Heart left ventricle (tissue), 16 donors: ENCODE measurements at regions not wholly inside any gene's neighbourhood (a gene's known extent, or its start where the extent isn't known, plus 50 kb on each side); places are given as distances from the start of the nearest gene placed in this dataset.

ENCODE experiments used
- ATAC-seq, 4 donors: fragments of 200-7000 bp; cut with Tn5 transposase; one replicate each; pipeline ENCODE4 v1.9.1; 2020 to 2022; ENCODE audit warnings: moderate library complexity in 4 of 4, mild to moderate bottlenecking in 3 of 4, moderate number of reproducible peaks in 1 of 4
- DNase-seq, 5 donors: peaks; one replicate each; pipeline ENCODE4 v3.0.0-alpha.2; 2020
- H3K27ac ChIP-seq, 12 donors: fragments of 200-600 bp; sonication (generic) in 4 of 12; one replicate each; pipeline versions ENCODE4 v1.5.0 to v1.8.0; 2016 to 2022; ENCODE audit warnings: mild to moderate bottlenecking in 2 of 12
- H3K27me3 ChIP-seq, 9 donors: fragments of 200-600 bp; sonication (generic) in 2 of 9; one replicate each; pipeline versions ENCODE4 v1.5.1 to v1.8.0; 2016 to 2022; ENCODE audit warnings: mild to moderate bottlenecking in 3 of 9
- H3K36me3 ChIP-seq, 9 donors: fragments of 200-600 bp; sonication (generic) in 2 of 9; one replicate each; pipeline versions ENCODE4 v1.5.0 to v1.8.0; 2018 to 2022; ENCODE audit warnings: mild to moderate bottlenecking in 2 of 9
- H3K4me1 ChIP-seq, 12 donors: fragments of 200-600 bp; sonication (generic) in 4 of 12; one replicate each; pipeline versions ENCODE4 v1.5.0 to v1.8.0; 2016 to 2022; ENCODE audit warnings: mild to moderate bottlenecking in 3 of 12
- H3K4me3 ChIP-seq, 12 donors: fragments of 200-600 bp; sonication (generic) in 4 of 12; one replicate each; pipeline versions ENCODE4 v1.5.0 to v1.8.0; 2017 to 2022; ENCODE audit warnings: mild to moderate bottlenecking in 9 of 12, moderate library complexity in 4 of 12
- H3K9me3 ChIP-seq, 12 donors: fragments of 200-600 bp; sonication (generic) in 4 of 12; one replicate each; pipeline versions ENCODE4 v1.5.0 to v1.8.0; 2016 to 2022; ENCODE audit warnings: mild to moderate bottlenecking in 1 of 12
- POLR2A ChIP-seq, 2 donors: fragments of 450-650 bp; IDR thresholded peaks; one replicate each; pipeline ENCODE4 v1.6.1; 2017; ENCODE audit warnings: antibody characterized with exemption in 2 of 2, mild to moderate bottlenecking in 2 of 2, moderate library complexity in 2 of 2
- WGBS, 4 donors: extraction: QIAGEN DNeasy Blood & Tissue Kit in 2 of 4; methylation state at CpG; one replicate each; pipeline versions ENCODE4 v1.1.5 to v1.1.7; 2013 to 2018; 5-methylcytosine and 5-hydroxymethylcytosine counted together
- intact Hi-C, 10 donors: fragments of 100-400 bp; cut with DNase I; formaldehyde crosslinking; loops; one replicate each; pipeline versions ENCODE4 v1.11.1 to v1.14.2; 2022
- TF ChIP-seq, protein P1 (sequence below), 12 donors: fragments of 200-600 bp; sonication (generic) in 4 of 12; IDR thresholded peaks; one replicate each; pipeline versions ENCODE4 v1.5.0 to v1.8.0; 2018 to 2022; ENCODE audit warnings: antibody characterized with exemption in 12 of 12, mild to moderate bottlenecking in 5 of 12
- donor health status: ischemic (EF 13 %, LVEDD 7.1; RV severe dilation, severe dysfunction).
- donor health status: healthy with polysubstance abuse.
- donor health status: DM: no; HTN: yes; CAD: no.
- donor health status: DM: no; HTN: no; CAD: no.
- donor health status: ischemic (EF 25% LVEDD 6.9; RV normal size, moderate dysfunction).
- donor health status: ischemic (EF 25% LVEDD 5.7; RV mildly dilated, moderate dysfunction).
- donor health status: healthy.
- donor health status: DM: yes; HTN: yes; CAD: no.
- donor health status: ischemic (EF 35%, LVEDD 5.7; RV mildly dilated, moderate dysfunction).
- donor health status: nonischemic (EF 11% LVEDD 7.7; RV severe dilation, severe dysfunction).
- donor health status: DM: yes; HTN: yes; CAD: no.
- donor health status: PGD.
- donor health status: ischemic (EF 29% LVEDD 5.4; RV normal size, mild dysfunction).
- donor health status: nonischemic (EF 23%, LVEDD 6.1; RV moderate dilation, normal function).

DNA sequence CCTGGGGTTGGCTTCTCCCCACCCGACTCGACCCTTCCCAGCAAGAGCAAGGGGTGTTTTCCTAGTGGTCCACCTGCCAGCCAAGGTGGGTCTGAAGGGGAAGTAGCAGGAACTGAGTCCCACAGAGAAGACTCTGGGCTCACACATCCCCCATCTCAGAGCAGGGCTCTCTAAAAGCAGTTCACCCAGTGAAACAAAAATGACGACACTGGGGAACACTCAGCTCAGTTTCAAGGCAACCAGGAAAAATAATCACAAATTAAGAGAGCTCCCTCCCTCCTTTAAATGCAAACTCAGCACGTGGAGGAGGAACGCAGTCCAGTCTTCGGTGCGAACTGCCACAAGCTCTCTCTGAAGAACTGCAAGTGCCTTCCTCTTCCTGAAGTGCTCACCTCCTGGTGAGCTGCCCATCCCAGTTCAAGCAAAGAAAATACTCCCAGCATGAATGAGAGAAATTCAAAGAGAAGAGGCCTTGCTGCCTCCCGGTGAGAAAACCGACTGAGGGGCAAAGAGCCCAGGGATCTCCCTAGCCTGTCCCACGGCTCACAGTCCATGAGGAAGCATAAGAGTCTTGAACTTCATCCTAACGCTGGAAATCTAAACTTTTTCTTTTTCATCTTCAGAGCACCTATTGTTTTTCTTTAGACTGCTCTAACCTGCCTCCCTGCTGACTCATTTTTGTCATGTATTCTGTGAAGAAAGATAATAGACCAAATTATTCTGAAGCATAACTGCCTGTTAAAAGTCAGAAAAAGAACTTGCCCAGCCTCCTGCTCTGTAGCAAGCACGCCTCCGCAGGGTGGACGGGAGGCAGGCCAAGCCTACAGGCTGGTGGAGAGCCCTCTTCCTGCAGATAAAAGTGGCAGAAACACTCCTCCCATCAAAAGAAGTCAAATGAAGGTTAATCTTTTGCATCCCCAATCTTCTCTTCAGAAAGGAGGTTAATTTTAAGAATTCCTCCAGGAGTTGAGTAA lies 281.4 kb downstream of the HHIPL2 start:
- no peak for ATAC-seq
- no peak overlapping the region for H3K4me3 ChIP-seq
- H3K27ac ChIP-seq = no peak overlapping the region
- no peaks in the 10 kb centered on the region for H3K9me3 ChIP-seq
- no peaks in the 10 kb centered on the region for H3K36me3 ChIP-seq
- WGBS, 4 donors = 58 to 74% (median 61%) methylated on average over 14 of the region's 14 CpGs
- no peaks in the 10 kb centered on the region for H3K27me3 ChIP-seq
- TF ChIP-seq, protein P1, sequence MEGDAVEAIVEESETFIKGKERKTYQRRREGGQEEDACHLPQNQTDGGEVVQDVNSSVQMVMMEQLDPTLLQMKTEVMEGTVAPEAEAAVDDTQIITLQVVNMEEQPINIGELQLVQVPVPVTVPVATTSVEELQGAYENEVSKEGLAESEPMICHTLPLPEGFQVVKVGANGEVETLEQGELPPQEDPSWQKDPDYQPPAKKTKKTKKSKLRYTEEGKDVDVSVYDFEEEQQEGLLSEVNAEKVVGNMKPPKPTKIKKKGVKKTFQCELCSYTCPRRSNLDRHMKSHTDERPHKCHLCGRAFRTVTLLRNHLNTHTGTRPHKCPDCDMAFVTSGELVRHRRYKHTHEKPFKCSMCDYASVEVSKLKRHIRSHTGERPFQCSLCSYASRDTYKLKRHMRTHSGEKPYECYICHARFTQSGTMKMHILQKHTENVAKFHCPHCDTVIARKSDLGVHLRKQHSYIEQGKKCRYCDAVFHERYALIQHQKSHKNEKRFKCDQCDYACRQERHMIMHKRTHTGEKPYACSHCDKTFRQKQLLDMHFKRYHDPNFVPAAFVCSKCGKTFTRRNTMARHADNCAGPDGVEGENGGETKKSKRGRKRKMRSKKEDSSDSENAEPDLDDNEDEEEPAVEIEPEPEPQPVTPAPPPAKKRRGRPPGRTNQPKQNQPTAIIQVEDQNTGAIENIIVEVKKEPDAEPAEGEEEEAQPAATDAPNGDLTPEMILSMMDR (IDR thresholded peaks at IDR 0.05) = no peak
- TF ChIP-seq POLR2A (IDR thresholded peaks at IDR 0.05) = no peak
- no peaks in the 10 kb centered on the region for H3K4me1 ChIP-seq
- no peak for DNase-seq
- intact Hi-C loops = no loop called here

DNA sequence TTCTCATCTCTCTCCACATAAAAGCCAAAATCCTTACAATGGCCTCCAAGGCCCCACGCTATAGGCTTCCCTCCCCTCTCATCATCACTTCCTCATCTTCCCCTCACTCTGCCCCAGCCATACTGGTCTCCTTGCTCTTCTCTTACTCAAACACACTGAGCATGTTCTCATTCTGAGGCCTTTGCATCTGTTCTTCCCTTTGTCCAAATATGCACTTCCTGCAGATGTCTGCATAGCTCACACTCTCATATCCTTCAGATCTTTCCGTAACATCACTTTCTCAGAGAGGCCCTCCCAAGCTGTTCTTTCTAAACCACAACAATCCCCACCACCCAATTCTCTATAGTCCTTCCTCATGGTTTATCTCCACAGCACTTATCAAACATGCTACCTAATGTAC lies 284.1 kb downstream of the HHIPL2 start:
- intact Hi-C loops = no loop called here
- TF ChIP-seq, protein P1 (IDR thresholded peaks at IDR 0.05) = no peak
- no peak for TF ChIP-seq POLR2A (IDR thresholded peaks at IDR 0.05)
- no peak for ATAC-seq
- no peaks in the 10 kb centered on the region for H3K36me3 ChIP-seq
- WGBS, 4 donors = 74 to 84% (median 79%) methylated on average over 2 of the region's 2 CpGs
- H3K4me1 ChIP-seq = no peaks in the 10 kb centered on the region
- H3K4me3 ChIP-seq = no peak overlapping the region
- no peak overlapping the region for H3K27ac ChIP-seq
- peaks cover 0 to 3% (median 0%) of the 10 kb centered on the region in 9 donors for H3K27me3 ChIP-seq
- no peak for DNase-seq
- H3K9me3 ChIP-seq = no peaks in the 10 kb centered on the region

DNA sequence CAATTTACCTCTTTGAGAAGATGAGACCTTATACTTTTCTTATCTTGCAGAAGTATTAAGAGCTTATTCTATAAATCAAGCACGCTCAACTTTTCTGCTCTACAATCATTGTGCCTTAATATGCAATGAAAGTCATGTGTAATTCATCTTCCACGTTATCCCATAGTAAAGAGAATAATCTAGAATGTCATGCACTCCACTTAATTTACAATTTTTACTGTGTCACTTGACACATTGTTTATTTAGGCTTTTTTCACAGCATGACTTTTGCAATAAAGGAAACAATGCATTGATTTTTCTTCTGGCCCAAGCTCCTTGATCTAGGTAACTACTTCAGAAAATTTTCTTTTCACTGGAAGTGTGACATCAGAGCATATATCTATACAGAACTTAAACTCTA lies 290.9 kb downstream of the HHIPL2 start:
- H3K4me1 ChIP-seq = no peaks in the 10 kb centered on the region
- no peak overlapping the region for H3K4me3 ChIP-seq
- H3K9me3 ChIP-seq = peaks cover 0 to 4% (median 0%) of the 10 kb centered on the region in 12 donors
- no peak for TF ChIP-seq POLR2A (IDR thresholded peaks at IDR 0.05)
- TF ChIP-seq, protein P1 (IDR thresholded peaks at IDR 0.05) = no peak
- no peak for DNase-seq
- WGBS, 4 donors = 71 to 83% (median 74%) methylated on average over 2 of the region's 2 CpGs
- H3K27ac ChIP-seq = no peak overlapping the region
- intact Hi-C loops = no loop called here
- no peak for ATAC-seq
- H3K27me3 ChIP-seq = peaks cover 0 to 3% (median 0%) of the 10 kb centered on the region in 9 donors
- H3K36me3 ChIP-seq = no peaks in the 10 kb centered on the region

DNA sequence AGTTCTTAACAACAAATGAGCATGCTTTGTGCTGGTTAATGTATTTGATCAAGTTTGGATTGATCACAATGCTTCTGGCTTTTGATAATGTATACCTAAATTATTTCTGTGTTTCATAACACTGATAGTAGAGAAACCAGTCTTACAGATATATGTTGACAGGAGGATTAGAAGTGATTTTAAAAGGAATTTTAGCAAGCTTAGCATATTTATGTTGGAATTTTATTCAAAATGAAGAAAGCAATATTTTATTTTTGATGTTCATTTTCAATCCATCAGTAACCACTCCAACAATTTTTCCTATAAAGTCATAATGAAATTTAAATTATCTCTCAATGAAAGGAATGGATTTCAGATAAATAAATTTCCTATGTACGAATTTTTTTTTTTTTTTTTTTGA lies 291.8 kb downstream of the HHIPL2 start:
- intact Hi-C loops = no loop called here
- Histone ChIP-seq H3K4me3 (no peak overlapping the region), H3K9me3 (peaks cover 0 to 12% (median 0%) of the 10 kb centered on the region in 12 donors), H3K27me3 (peaks cover 0 to 3% (median 0%) of the 10 kb centered on the region in 9 donors), H3K36me3 (no peaks in the 10 kb centered on the region), H3K27ac (no peak overlapping the region), H3K4me1 (no peaks in the 10 kb centered on the region)
- ATAC-seq = no peak
- TF ChIP-seq, protein P1 (IDR thresholded peaks at IDR 0.05) = no peak
- TF ChIP-seq POLR2A (IDR thresholded peaks at IDR 0.05) = no peak
- DNase-seq = no peak
- 57 to 64% (median 61%) methylated on average over 1 of the region's 1 CpG for WGBS, 4 donors
